ACHN (cell line): ENCODE measurements at regions not wholly inside any gene's neighbourhood (a gene's known extent, or its start where the extent isn't known, plus 50 kb on each side); places are given as distances from the start of the nearest gene placed in this dataset.
"Not testable (repeated sequence)": the region's sequence is repeated elsewhere in the genome, so short reads cannot be mapped to it uniquely, and the experiment has no call there.

ENCODE experiments used
- DNase-seq: peaks from one replicate; pipeline ENCODE4 v3.0.0-alpha.2; 2015
- in situ Hi-C: cut with HindIII; loops from 2 replicates; pipeline ENCODE4 v1.10.0; 2017; ENCODE audit warnings: low sequenced_read_pairs, low pct_ligation_motif_present, low pct_unique_long_range_greater_than_20kb

- in situ Hi-C loops: no loop called here
These were observed 211.4 kb upstream of the PKN2 start for GRCh38 chr1:88472714-88473113.

GRCh38 chr1:88474555-88475304 lies 209.3 kb upstream of the PKN2 start:
- in situ Hi-C loops: no loop called here

More at GRCh38 chr1:88472714-88473113, 211.4 kb upstream of the PKN2 start:
- no peak for DNase-seq

GRCh38 chr1:88484881-88485280 lies 199.2 kb upstream of the PKN2 start:
- DNase-seq: no peak
- in situ Hi-C loops: no loop called here

More at GRCh38 chr1:88474555-88475304, 209.3 kb upstream of the PKN2 start:
- no peak for DNase-seq

GRCh38 chr1:88488237-88488636 lies 195.8 kb upstream of the PKN2 start:
- DNase-seq: no peak
- in situ Hi-C loops: no loop called here

- no peak for DNase-seq
- in situ Hi-C loops: no loop called here
These were observed 193.4 kb upstream of the PKN2 start for GRCh38 chr1:88490676-88491075.

GRCh38 chr1:88499671-88500070 lies 184.4 kb upstream of the PKN2 start:
- in situ Hi-C loops: no loop called here
- no peak for DNase-seq

GRCh38 chr1:88502886-88503285 lies 181.2 kb upstream of the PKN2 start:
- in situ Hi-C loops: no loop called here
- DNase-seq: no peak

GRCh38 chr1:88503646-88504045 lies 180.4 kb upstream of the PKN2 start:
- no peak for DNase-seq
- in situ Hi-C loops: no loop called here

GRCh38 chr1:88504601-88505000 lies 179.5 kb upstream of the PKN2 start:
- no peak for DNase-seq
- in situ Hi-C loops: no loop called here

GRCh38 chr1:88509379-88509778 lies 174.7 kb upstream of the PKN2 start:
- DNase-seq: no peak
- in situ Hi-C loops: no loop called here

GRCh38 chr1:88514544-88515060 lies 169.5 kb upstream of the PKN2 start:
- no peak for DNase-seq
- in situ Hi-C loops: no loop called here

- in situ Hi-C loops, DNase-seq: not testable (repeated sequence)
These were observed 166.6 kb upstream of the PKN2 start for GRCh38 chr1:88517499-88517898.

- in situ Hi-C loops: no loop called here
- DNase-seq: no peak
These were observed 164.9 kb upstream of the PKN2 start for GRCh38 chr1:88519156-88519555.

GRCh38 chr1:88523854-88524528 lies 160.1 kb upstream of the PKN2 start:
- in situ Hi-C loops: no loop called here
- DNase-seq: no peak

GRCh38 chr1:88526456-88526855 lies 157.6 kb upstream of the PKN2 start:
- in situ Hi-C loops: no loop called here
- DNase-seq: no peak

GRCh38 chr1:88528792-88529191 lies 155.3 kb upstream of the PKN2 start:
- in situ Hi-C loops: no loop called here

GRCh38 chr1:88529581-88529980 lies 154.5 kb upstream of the PKN2 start:
- in situ Hi-C loops: no loop called here
- DNase-seq: no peak

More at GRCh38 chr1:88528792-88529191, 155.3 kb upstream of the PKN2 start:
- no peak for DNase-seq

GRCh38 chr1:88530246-88530645 lies 153.8 kb upstream of the PKN2 start:
- in situ Hi-C loops: no loop called here
- no peak for DNase-seq

GRCh38 chr1:88537787-88538186 lies 146.3 kb upstream of the PKN2 start:
- DNase-seq: no peak
- in situ Hi-C loops: no loop called here
